Activated T-cell treated with anti-CD3 and anti-CD28 coated beads, Interleukin-2, amount 50 U/mL, for 48 hours (primary cell): ENCODE measurements at regions not wholly inside any gene's neighbourhood (a gene's known extent, or its start where the extent isn't known, plus 50 kb on each side); places are given as distances from the start of the nearest gene placed in this dataset.
"Not testable (repeated sequence)": the region's sequence is repeated elsewhere in the genome, so short reads cannot be mapped to it uniquely, and the experiment has no call there.

ENCODE experiments used
- DNase-seq, 2 experiments: peaks; one replicate each; pipeline ENCODE4 v3.0.0-alpha.2; 2020

DNA sequence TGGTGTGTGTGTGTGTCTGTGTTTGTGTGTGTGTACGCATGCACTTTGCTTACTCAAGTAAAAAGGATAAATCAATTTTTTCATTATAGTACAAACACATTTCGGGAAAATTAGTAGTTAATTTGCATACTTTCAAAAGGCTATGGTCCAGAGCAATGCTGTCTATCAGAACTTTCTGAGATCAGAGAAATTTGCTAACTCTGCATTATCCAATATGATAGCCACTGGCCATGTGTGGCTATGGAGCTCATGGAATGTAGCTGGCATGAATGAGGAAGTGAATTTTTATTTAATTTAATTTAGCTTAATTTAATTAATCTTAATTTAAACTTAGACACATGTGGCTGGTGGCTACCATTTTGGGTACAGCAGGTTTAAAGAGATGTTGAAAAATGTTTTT is 289.6 kb downstream of the MAT2B start:
- DNase-seq: no peak

DNA sequence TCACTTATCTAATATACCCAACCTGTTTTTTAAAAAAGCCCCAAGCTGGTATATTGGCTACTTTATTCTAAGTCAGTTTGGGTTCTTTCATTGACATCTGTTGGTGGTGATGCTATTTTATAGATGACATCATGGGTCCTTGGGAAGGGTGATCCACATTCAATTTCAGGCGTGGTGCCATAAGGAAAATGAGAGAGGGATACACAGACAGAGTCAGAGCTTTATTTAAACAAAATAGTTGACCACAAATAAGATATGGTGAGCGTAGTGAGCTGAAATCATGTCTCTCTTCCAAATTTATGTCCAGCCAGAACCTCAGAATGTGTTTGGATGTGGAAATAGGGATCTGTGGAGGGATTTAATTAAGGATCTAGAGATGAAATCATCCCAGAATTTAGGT is 302.4 kb downstream of the MAT2B start:
- no peak for DNase-seq

DNA sequence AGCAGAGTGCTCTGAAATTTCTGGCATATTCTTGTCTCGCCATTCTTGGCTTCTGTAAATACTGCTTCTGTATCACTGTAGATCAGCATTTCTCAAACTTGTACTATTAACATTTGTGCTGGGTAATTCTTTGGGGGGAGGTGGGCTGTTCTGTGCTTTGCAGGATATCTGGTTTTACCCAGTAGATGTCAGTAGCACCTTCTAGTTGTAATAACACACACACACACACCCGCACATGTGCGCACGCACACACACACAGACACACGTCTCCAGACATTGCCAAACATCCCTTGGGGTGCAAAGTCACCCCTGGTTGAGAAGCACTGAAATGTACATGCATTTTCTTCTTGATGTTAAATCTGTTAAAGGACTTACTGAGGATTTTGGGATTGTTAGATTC is 304.1 kb downstream of the MAT2B start:
- DNase-seq: no peak

DNA sequence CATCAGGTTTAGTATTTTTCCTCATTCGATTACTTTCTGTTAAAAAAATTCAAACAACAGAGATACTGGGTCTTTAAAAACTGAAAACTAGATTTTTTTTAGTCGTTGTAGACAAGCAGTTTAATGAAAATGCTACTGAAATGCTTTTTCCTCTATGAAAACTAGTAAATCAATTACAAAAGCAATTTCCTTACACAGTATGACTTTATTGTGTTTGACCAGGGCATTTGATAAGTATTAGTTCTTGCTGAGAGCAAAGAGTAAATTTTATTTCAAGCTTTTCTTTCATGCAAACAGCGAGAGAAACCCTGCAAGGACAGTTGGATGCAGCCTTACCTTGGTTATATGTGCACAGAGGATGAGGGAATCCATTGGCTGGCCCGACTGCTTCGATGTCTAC is 308.5 kb downstream of the MAT2B start:
- DNase-seq: no peak

DNA sequence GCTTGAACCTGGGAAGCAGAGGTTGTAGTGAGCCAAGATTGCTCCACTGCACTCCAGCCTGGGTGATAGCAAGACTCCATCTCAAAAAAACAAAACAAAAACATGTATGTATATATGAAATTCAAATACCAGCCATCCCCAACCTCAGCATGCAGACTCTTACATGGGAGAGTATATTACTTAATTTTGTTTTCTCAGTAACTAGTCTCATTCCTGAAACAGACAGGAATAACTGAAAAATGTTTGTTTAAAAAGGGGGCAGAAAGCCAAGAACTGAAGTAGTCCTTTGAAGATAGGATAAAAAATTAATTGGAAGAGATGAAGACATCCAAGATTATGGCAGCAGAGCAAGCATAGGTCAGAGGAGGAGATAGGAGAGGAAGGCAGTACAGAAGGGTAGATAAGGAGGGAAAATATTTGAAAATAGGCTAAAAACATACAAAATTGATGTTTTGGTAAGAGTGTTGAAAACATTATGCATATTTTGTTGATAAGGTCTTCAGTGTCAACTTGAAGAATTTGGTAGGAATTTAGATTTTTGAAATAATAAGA is 309.9 kb downstream of the MAT2B start:
- no peak for DNase-seq

DNA sequence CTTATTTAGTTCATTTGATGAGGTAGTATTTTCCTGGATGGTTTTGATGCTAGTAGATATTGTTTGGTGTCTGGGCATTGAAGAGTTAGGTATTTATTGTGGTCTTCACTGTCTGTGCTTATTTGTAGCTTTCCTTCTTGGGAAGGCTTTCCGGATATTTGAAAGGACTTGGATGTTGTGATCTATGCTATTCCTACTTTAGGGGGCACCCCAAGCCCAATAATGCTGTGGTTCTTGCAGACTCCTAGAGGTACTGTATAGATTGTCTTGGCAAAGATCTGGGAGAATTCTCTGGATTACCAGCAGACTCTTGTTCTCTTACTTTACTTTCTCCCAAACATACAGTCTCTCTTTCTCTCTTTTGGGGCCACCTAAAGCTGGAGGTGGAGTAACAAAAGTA is 315.7 kb downstream of the MAT2B start:
- DNase-seq: no peak

DNA sequence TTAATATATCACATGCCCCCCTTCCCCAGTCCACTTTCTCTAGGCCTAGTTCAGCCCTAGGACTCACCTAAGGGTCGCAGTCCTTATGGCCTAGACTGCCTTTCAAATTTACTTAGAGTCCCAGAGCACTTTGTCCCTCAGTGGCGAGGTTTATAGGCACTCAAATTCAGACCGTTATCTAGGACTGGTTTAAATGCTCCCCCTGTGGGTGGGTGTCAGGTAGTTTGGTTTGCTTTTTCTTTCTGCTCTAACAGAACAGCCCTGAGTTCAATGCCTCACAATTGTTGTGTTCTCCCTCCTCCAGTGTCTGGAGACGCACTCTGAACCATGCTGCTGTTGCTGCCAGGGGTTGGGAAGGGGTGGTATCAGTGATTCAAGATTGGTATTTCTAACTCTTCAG is 317.1 kb downstream of the MAT2B start:
- DNase-seq: no peak

DNA sequence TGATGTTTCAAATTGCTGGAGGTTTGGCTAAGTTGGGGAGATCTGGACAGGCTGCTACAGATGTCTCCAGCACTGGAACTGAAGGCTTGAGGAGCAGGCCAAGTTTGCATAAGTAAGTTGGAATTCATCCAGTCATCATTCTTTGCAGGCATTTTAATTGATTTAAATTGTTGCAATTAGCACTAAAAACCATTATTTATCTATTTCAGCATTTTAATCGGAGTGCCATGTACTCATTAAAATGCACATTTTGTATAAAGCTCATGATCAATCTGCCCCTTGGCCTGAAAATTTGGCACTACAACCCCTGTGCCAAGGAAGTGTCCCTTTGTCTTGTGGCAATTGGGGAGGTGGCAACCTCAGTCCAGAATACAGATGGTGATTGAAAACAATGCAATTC is 320.2 kb downstream of the MAT2B start:
- no peak for DNase-seq

DNA sequence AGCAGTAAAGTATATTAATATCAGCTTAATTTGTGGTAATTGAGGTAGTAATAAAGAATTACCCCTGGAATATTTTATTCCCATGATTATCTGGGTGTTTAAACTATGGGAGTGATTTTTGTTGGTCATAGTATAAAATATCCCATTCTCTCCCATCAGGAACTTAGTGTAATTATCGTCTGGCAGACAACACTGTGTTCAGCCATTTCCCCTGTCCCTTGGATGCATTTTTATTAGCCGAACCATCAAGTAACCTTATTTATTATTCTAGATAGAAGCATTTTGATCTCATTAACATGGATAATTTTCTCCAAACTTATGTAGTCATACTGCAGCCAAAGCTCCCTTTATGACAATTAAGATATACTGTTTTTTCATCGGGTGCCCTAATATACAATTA is 320.8 kb downstream of the MAT2B start:
- no peak for DNase-seq

DNA sequence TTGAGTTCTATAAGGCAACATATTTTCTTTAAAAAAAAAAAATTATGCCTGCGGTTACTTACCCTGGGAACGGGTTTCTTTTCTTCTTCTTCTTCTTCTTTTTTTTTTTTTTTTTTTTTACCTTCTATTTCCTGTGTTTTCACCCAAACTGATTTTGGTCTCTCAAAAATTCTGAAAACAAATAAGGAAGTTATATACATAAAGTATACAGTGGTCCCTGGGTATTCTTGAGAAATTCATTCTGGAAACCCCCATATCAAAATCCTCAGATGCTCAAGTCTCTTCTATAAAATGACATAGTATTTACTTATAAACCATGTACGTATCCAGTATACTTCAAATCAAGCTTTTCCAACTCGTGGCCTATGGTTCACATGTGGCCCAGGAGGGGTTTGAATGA is 326.7 kb downstream of the MAT2B start:
- DNase-seq: no peak

DNA sequence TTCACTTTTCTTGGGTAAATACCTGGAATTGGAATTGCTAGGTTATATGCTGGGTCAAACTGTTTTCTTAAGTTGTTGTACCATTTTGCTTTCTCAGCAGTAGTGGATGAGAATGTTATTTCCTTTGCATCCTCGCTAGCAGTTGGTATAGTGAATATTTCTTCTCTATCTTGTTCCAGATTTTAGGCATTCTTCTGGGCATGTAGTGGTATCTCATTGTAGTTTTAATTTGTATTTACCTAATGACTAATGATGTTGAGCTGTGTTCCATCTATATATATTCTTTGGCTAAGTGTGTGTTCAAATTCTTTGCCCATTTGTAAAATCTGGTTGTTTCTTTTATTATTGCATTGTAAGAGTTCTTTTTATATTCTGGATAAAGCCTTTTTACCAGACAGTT is 333.3 kb downstream of the MAT2B start:
- no peak for DNase-seq

DNA sequence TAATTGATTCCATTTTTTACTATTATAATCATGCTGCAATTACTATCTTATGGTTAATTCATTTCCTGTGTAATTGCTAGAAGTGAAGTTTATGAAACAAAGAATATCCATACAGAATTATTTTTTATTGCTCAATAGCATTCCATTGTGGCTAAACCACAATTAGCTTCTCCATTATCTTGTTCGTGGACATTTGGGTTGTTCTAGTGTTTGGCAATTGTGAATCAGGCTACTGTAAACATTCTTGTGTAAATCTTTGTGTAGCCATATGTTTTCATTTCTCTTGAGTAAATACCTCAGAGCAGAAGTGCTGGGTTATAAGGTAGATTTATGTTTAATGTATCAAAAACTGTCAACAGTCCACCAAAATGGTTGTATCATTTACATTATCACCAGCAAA is 341.1 kb downstream of the MAT2B start:
- no peak for DNase-seq

DNA sequence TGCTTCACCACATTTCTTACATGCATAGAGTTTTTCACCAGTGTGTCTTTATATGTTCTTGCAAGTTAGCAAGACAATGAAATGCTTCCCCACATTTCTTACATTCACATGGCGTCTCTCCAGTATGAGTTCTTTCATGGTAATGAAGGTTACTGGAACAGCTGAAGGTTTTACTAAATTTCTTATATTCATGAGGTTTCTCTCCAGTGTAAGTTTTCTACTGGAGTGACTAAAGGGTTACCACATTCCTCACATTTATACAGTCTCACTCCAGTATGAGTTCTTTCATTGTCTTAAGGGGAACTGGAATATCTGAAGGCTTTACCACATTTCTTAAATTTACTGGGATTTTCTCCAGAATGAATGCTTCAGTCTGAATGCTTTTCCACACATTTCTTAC is 350.3 kb downstream of the MAT2B start:
- DNase-seq: no peak

DNA sequence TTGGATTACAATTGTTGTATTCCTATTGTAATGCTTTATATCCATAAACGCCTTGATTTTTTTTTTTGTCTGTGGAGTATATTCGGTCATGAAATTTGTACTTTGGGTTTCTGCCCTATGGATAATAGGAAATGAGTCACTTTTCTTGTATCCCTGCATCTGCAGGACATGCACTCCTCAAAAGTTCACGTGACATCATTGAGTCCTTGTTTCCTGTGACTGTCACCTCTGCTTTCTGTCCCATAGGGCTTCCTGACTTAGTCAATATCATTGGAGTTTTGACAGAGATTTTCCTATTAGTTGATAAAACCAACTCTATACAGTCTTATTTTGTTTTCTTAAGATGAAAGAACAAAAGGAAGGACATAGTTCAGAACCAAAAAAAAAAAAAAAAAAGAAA is 356.3 kb downstream of the MAT2B start:
- DNase-seq: no peak

DNA sequence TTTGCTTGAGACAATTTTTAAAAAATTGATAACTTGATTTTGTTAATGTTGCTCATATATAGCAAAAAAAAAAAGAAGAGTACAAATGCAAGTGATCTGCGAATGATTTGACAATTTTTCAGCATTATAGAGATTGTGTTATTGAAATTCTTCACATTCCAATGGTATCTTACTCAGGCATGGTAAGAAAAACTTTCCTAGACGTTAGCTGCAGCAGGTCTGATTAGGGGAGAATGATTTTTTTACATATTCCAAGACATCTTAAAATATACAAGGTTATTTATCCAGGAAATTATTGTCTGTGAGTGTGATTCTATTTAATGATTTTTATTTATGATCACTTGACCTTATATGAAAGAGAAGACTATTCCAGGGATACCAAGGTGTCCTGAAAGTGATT is 361.9 kb downstream of the MAT2B start:
- DNase-seq: no peak

DNA sequence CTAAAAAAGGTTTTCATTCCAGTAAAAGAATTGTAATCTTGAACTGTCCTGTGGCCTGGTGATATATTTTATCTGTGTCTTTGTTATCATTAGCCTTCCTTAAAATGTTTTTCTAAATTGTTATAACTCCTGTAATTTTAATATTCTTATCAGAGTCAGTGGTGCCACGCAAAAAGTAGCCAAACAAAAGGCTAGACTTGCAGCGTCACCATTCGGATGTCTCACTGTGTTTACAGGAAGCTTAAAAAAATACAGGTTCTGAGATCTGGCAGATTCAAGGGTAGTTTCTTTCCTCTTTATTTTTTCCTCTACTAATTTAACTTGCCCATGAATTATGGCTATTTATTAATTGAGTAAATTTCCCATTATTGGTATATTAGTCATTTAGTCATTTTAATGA is 362.3 kb downstream of the MAT2B start:
- no peak for DNase-seq

DNA sequence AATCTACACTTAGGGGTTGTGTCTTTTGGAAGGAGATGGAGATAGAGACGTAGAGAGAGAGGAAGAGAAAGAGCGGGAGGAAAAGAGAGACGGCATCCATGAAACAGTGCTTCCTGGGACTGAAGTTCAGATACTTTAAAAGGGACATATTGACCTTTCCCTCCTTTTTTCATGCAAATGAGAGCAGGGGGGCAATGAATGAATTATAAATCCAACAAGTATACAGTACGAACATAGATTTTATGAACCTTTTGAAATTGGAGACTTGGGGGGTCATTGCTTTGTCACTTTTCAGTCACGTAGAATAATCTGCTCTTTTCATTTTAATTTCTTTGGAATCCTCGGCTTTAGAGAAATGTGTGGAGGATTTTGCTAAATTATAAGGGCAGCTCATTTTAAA is 364.2 kb downstream of the MAT2B start:
- DNase-seq: no peak

DNA sequence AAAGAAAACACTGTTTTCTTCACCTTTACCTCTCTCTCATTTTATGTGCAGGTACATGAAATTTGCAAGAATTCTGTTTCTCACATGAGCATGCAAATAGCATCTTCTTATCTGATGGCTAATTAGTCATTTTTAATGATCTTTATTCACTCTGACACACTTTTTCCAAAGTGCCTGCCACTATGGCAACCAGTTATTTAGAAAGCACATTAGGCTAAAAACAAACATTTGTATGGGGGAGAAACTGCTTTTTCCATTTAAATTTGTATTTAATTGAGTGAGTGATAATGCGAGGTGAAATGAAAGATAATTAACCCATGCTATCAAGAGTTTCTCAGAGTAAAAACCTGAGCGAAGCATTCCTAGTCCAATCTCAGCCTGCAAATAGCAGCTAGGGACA is 365.0 kb downstream of the MAT2B start:
- no peak for DNase-seq

DNA sequence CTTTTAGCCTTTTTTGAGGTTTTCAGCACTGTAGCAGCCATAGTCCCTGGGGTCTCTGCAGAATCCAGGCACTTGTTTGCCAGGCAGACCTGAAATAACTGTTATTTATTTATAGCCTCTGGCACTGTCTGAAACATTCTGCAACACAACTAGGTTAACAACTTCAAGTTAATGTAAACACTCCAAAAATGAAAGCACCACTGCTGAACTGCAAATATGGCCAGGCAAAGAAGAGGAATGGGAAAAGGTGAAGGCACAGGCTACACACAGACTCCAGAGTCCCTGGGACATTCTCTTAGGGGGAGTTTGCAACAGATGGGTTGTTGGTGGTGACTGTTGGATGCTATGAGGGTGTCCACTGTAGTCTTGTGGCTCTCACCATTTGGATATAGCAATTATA is 369.0 kb downstream of the MAT2B start:
- DNase-seq: no peak

DNA sequence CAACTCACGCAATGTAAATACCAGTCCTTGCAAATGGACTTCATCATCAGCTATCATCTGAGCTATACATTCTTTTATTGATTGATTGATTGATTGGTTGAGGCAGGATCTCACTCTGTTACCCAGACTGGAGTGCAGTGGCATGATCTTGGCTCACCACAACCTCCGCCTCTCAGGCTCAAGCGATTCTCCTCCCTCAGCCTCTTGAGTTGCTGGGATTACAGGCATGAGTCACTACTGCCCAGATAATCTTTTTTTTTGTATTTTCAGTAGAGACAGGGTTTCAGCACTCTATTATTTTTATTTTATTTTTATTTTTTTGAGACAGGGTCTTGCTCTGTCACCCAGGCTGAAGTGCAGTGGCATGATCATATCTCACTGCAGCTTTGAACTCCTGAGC is 369.5 kb downstream of the MAT2B start:
- not testable (repeated sequence) for DNase-seq

DNA sequence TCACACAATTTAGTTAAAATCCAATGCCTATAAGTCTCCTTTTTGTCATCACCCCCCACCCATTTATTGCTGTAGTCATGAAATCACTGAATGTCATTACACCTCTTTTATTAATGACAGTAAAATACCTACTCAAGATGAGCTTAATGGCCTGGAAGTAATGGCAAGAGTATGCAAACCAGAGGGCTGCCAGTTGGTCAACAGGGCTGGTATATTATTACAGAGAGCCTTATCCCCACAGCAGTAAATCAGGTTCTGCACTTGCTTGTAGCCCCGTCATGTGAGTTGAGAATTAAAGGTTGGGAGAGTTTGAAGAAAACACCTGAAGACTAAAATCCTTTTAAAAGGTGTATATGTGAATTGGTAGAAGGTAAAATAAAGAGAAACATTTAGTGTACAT is 372.4 kb downstream of the MAT2B start:
- no peak for DNase-seq

DNA sequence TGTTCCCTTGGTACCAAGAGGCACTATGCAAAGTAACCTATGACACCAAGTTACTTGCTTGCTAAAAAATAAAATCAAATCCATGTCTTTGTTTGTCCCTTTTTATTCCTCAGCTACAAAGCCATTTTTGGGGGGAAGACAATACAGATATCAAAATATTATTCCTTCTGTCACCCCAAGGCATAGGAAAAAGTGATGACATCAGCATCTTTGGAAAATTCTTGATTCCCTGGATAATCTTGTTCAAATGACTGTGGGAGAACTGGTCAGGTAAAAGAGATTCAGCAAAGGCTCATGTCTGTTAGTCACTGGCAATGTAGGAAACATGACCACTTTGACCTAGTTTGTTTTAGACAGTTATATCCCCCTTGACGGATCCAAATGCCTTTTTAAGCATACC is 373.1 kb downstream of the MAT2B start:
- no peak for DNase-seq

DNA sequence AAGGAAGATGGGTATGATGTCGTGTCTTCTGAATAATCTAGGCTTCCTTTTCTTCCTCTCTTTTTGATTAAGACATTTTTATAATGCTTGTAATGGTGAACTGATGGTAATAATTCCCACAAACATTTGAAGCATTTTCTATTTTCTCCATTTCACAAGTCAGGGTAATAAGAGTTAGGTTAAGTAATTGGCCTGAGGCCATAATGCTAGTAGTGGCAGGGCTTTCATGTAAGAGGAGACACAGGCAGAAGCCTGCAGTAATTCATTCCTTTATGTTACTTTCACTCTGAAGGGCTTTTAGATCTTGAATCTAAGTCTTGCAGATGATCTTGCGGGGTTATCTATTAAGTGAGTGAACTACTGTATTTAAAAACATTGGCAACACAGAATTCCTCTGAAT is 374.9 kb downstream of the MAT2B start:
- DNase-seq: no peak

DNA sequence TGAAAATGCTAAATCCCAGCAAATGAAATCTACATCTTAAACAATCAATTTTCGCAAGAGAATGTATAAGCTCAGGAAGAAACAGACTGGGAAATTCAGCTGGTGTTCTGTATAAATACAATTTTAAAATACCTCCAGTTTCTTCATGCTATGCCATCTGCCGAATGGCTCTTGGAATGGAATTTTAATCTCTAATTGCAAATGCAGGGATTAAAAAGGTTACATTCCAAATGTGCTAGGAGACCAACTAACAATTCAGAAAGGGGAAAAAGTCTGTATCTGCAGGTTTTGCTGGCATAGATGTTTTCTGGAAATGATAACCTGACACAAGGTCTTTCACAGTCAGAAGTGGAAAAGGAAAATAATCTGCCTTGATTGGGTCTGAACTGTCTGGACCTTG is 379.7 kb downstream of the MAT2B start:
- no peak for DNase-seq

DNA sequence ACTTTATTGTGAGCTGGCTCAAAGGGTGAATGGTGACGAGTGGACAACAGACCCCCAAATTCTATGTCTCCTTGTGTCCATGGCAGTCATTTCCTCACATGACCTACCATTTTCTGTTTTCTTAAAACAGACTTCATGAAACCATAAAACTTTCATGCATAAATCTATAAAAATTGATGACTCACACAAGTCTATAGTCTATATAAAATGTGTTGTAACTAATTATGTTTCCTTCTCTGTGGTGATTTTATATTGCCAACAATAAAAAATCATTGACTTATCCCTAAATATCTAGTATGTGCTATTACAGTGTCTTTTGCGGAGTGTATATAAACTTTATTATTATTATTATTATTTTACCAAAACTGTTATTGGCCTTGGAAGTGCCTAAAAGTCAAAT is 382.4 kb downstream of the MAT2B start:
- no peak for DNase-seq

DNA sequence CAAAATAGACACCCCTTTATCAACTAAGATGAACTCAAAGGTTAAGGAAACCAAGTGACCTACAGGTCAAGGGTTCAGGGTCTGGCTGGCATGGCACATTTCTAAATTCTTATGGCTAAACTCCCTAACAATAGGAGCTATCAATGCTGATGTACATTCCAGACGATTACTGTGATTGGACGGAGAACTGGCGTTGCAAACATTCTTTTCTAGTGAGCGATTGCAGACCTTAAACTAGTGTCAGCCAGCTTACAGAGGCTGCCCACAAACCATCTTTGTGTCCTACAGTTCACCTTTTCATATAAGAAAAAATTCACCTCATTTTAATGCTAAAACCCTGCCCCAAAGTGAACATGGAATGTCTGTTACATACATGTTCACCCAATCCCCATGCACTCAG is 382.9 kb downstream of the MAT2B start:
- no peak for DNase-seq
